Memory B cell (primary cell): ENCODE measurements at regions not wholly inside any gene's neighbourhood (a gene's known extent, or its start where the extent isn't known, plus 50 kb on each side); places are given as distances from the start of the nearest gene placed in this dataset.

Experiments used
- ATAC-seq: fragments of 150-1000 bp; cut with Tn5 transposase; 2 replicates; pipeline ENCODE4 v1.10.0; 2021; ENCODE audit warnings: low read depth, mild to moderate bottlenecking, moderate library complexity
- DNase-seq, 2 donors: peaks; one replicate each; pipeline ENCODE4 v3.0.0; 2022; ENCODE audit warnings: low spot score in 2 of 2
- H3K27ac Mint-ChIP-seq: one replicate; pipeline ENCODE4 v1.8.0; 2022; ENCODE audit warnings: mild to moderate bottlenecking, moderate library complexity, mixed read lengths
- H3K27me3 Mint-ChIP-seq: one replicate; pipeline ENCODE4 v1.8.0; 2022; ENCODE audit warnings: mixed read lengths
- H3K36me3 Mint-ChIP-seq: one replicate; pipeline ENCODE4 v1.8.0; 2022; ENCODE audit warnings: mild to moderate bottlenecking, mixed read lengths
- H3K4me1 Mint-ChIP-seq: one replicate; pipeline ENCODE4 v1.8.0; 2022; ENCODE audit warnings: mixed read lengths
- H3K4me3 Mint-ChIP-seq: one replicate; pipeline ENCODE4 v1.8.0; 2022; ENCODE audit warnings: mild to moderate bottlenecking, moderate library complexity, mixed read lengths
- H3K9me3 Mint-ChIP-seq: one replicate; pipeline ENCODE4 v1.8.0; 2022; ENCODE audit warnings: mixed read lengths

GRCh38 chr2:215812966-215813365, 200.4 kb downstream of the MREG start:
- H3K27me3 Mint-ChIP-seq = peaks cover 7% of the 10 kb centered on the region
- H3K36me3 Mint-ChIP-seq = no peaks in the 10 kb centered on the region
- no peak for ATAC-seq
- peak overlapping the region; percentile 21 for H3K4me3 Mint-ChIP-seq
- peaks cover 27% of the 10 kb centered on the region for H3K4me1 Mint-ChIP-seq
- no peak for DNase-seq
- H3K27ac Mint-ChIP-seq = no peak overlapping the region
- H3K9me3 Mint-ChIP-seq = no peaks in the 10 kb centered on the region

- no peaks in the 10 kb centered on the region for H3K9me3 Mint-ChIP-seq
- DNase-seq = peak; percentile 15 to 39
- peak overlapping the region; percentile 73 for H3K4me3 Mint-ChIP-seq
- H3K4me1 Mint-ChIP-seq = peaks cover 27% of the 10 kb centered on the region
- H3K27ac Mint-ChIP-seq = peak overlapping the region; percentile 60
- peak; percentile 91 for ATAC-seq
- H3K36me3 Mint-ChIP-seq = no peaks in the 10 kb centered on the region
- no peaks in the 10 kb centered on the region for H3K27me3 Mint-ChIP-seq
Measured at GRCh38 chr2:215811409-215812345, 201.7 kb downstream of the MREG start.

- no peaks in the 10 kb centered on the region for H3K27me3 Mint-ChIP-seq
- no peak for DNase-seq
- H3K27ac Mint-ChIP-seq = no peak overlapping the region
- H3K4me3 Mint-ChIP-seq = peak overlapping the region; percentile 73
- peaks cover 27% of the 10 kb centered on the region for H3K4me1 Mint-ChIP-seq
- ATAC-seq = no peak
- H3K9me3 Mint-ChIP-seq = no peaks in the 10 kb centered on the region
- no peaks in the 10 kb centered on the region for H3K36me3 Mint-ChIP-seq
Measured at GRCh38 chr2:215811003-215811402, 202.3 kb downstream of the MREG start.

DNA sequence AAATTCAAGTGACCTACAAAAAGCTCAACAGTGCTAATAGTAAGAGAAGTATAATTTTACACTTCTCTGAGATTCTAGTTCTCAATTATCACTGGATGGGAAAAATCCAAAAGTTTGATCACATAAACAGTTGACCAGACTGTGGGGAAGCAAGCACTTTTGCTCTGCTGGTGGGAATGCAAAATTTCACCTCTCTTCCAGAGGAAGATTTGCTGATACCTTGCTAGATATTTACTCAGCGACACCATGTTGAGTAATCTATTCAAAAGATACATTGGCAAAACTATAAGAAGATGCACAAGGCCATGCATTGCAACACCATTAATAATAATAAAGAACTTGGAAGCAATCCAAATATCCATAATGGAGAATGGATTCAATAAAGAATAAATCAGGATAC, 204.4 kb downstream of the MREG start:
- no peak for ATAC-seq
- Mint-ChIP-seq H3K9me3 (no peaks in the 10 kb centered on the region), H3K4me3 (no peak overlapping the region), H3K27me3 (peaks cover 2% of the 10 kb centered on the region), H3K4me1 (peaks cover 27% of the 10 kb centered on the region), H3K27ac (no peak overlapping the region), H3K36me3 (no peaks in the 10 kb centered on the region)
- DNase-seq = no peak

DNA sequence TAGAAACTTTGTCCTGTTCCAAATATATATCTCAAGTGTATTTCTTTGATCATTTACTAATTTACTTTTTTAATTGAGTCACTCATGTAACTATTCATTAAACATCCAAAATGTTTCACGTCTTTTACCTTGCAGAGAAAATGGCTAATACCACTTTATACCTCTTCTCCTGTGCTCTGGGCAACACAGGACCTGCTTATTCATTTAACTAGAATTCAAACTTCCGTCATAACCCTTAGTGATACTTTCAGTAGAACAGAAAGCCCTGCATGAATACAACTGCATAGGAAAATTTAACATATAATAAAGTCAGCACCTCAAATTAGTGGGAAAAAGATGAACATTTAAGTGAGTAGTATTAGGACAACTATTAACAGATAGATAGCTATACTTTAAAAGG, 205.2 kb downstream of the MREG start:
- Mint-ChIP-seq H3K4me3 (no peak overlapping the region), H3K27me3 (peaks cover 2% of the 10 kb centered on the region), H3K36me3 (no peaks in the 10 kb centered on the region), H3K9me3 (no peaks in the 10 kb centered on the region), H3K27ac (no peak overlapping the region), H3K4me1 (peaks cover 27% of the 10 kb centered on the region)
- DNase-seq = no peak
- ATAC-seq = no peak

- no peak overlapping the region for H3K4me3 Mint-ChIP-seq
- DNase-seq (no peak), ATAC-seq (no peak)
- H3K36me3 Mint-ChIP-seq = no peaks in the 10 kb centered on the region
- H3K4me1 Mint-ChIP-seq = peaks cover 3% of the 10 kb centered on the region
- H3K27ac Mint-ChIP-seq = no peak overlapping the region
- no peaks in the 10 kb centered on the region for H3K9me3 Mint-ChIP-seq
- peaks cover 2% of the 10 kb centered on the region for H3K27me3 Mint-ChIP-seq
Measured at GRCh38 chr2:215805493-215805892, 207.9 kb downstream of the MREG start.

GRCh38 chr2:215803150-215803549, 210.2 kb downstream of the MREG start:
- Mint-ChIP-seq H3K4me3 (no peak overlapping the region), H3K4me1 (no peaks in the 10 kb centered on the region), H3K36me3 (no peaks in the 10 kb centered on the region), H3K27me3 (peaks cover 5% of the 10 kb centered on the region), H3K9me3 (no peaks in the 10 kb centered on the region), H3K27ac (no peak overlapping the region)
- ATAC-seq = no peak
- no peak for DNase-seq

DNA sequence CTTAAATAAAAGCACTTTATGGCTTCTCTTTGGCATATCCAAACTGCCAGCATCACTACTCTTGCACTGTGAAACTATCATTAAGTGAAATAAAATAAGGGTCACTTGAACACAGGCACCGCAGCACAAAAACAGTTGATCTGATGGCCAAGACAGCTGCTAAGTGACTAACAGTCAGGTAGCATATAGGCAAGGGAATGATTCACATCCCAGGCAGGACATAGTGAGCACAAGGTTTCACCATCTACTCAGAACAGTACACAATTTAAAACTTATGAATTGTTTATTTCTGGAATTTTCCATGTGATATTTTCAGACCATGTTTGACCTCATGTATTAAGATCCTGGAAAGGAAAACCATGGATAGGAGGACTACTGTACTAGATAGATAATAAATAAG, 214.2 kb downstream of the MREG start:
- DNase-seq = no peak
- no peak for ATAC-seq
- no peak overlapping the region for H3K27ac Mint-ChIP-seq
- H3K9me3 Mint-ChIP-seq = no peaks in the 10 kb centered on the region
- H3K27me3 Mint-ChIP-seq = peaks cover 7% of the 10 kb centered on the region
- no peaks in the 10 kb centered on the region for H3K4me1 Mint-ChIP-seq
- H3K36me3 Mint-ChIP-seq = no peaks in the 10 kb centered on the region
- no peak overlapping the region for H3K4me3 Mint-ChIP-seq

DNA sequence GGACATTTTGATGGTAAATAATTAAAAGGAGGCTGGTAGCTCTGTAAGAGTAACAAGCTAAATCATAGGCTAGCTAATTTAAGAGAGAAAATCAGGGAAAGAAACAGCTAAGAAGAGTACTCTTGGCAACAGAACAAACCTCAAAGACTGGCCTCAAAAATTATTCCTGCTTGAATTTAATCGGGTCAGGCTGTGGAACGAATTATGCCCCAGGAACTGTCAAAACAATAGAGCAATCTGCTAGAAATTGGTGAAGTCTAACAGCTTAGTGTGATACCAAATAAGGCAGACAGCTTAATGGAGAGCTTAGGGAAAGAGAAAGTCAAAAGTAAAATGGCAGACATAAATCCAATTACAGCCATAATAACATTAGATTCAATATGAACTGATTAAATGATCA, 215.7 kb downstream of the MREG start:
- no peak for ATAC-seq
- no peaks in the 10 kb centered on the region for H3K9me3 Mint-ChIP-seq
- no peak for DNase-seq
- H3K4me3 Mint-ChIP-seq = no peak overlapping the region
- no peak overlapping the region for H3K27ac Mint-ChIP-seq
- no peaks in the 10 kb centered on the region for H3K4me1 Mint-ChIP-seq
- no peaks in the 10 kb centered on the region for H3K36me3 Mint-ChIP-seq
- H3K27me3 Mint-ChIP-seq = peaks cover 7% of the 10 kb centered on the region

GRCh38 chr2:215796140-215796855, 217.1 kb downstream of the MREG start:
- Mint-ChIP-seq H3K36me3 (no peaks in the 10 kb centered on the region), H3K27me3 (peaks cover 7% of the 10 kb centered on the region), H3K4me1 (no peaks in the 10 kb centered on the region), H3K27ac (no peak overlapping the region), H3K9me3 (no peaks in the 10 kb centered on the region), H3K4me3 (no peak overlapping the region)
- ATAC-seq (no peak), DNase-seq (no peak)

DNA sequence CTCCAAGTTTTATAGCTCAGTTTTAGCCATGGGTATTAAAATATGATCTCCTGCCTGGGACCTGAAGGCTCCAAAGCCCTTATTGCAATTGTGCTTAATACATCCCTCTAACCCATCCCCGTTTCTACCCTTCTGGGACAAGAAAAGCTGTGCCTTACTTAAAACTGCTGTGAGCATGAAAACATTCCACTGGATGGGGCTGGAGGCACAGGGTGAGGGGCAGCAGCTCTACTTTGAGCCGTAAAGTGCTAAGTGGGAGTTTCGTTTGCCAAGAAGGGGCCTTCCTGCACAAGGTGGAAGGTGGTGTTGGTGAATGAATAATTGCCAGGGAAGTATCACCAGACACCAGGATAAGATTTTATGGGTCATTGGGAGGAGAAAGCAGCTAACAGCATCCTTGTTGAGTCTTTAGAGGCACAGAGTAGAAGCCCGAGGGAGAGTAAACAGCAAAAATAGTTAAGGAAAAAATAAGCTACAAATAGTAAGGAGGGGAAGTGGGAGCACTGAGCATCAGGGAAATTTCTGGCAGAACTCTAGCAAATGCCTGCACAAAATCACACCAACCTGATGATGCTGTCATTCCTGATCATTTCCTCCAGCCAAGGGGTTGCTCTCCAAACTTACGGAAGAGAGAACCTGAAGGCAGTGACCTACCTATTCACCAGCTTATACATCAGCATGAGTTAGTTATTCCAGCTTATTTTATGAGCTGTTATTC, 218.4 kb downstream of the MREG start:
- no peaks in the 10 kb centered on the region for H3K4me1 Mint-ChIP-seq
- H3K9me3 Mint-ChIP-seq = no peaks in the 10 kb centered on the region
- DNase-seq (no peak), ATAC-seq (no peak)
- H3K27me3 Mint-ChIP-seq = peaks cover 4% of the 10 kb centered on the region
- no peak overlapping the region for H3K4me3 Mint-ChIP-seq
- H3K27ac Mint-ChIP-seq = no peak overlapping the region
- no peaks in the 10 kb centered on the region for H3K36me3 Mint-ChIP-seq

DNA sequence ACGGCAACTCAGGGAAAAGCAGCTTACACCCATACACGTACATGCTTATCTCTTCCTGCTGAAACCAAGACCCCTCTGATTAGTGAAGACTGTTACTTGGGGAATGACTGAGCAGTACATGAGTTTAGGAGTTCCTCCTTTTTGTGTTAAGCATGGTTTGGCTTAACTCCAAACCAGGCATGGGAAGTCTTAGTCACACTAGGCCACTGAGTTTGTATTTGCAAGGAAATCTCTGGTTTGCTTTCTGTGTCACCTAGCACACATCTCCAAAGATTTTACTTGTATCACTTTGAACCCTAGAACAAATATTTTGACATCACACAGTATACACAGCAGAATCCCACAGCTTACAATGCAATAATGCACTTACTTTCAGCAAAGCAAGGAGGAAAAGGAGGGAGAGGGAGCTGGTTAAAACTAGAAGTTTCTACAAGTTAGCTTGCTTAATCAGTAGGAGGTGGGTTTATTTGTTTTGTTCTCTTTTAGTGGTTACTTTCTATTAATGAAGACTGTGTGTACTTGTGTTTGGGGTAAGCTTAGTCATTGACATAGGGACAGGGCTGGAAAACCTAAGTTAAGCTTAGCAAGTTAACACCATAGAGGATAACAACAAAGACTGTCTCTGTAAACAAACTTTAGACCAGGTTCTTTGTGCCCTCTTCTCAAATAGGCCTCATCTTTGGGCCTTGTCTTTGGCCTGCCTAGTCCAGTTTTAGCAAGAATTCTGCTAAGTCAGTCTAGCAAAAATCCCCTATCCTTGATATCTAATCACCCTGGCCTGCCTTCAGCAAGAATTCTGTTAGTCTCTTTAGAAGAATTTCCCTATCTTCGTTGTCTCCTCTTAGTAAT, 219.4 kb downstream of the MREG start:
- Mint-ChIP-seq H3K4me1 (no peaks in the 10 kb centered on the region), H3K4me3 (no peak overlapping the region), H3K27ac (no peak overlapping the region), H3K9me3 (no peaks in the 10 kb centered on the region), H3K36me3 (no peaks in the 10 kb centered on the region), H3K27me3 (peaks cover 4% of the 10 kb centered on the region)
- no peak for ATAC-seq
- no peak for DNase-seq

DNA sequence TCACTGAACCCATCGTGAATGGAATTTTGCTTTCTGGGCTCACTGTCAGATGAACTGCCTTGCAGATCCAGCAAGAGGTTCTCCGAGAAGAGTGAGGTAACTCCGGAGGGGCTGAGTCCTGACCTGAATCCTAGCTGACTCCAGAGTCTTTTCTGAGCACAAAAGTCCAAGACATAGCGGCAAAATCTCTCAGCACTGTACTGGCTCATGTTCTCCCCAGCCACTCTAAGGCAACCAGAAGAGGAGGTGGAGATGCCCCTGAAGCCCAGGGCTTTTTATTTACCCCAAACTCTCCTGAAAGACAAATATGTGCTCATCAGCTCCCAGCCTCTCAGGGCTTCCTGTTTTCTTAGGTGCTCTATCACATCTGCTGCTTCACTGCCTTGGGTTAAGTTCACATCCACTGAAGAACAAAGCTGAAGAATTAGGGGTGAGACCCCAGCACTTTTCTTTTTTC, 221.8 kb downstream of the MREG start:
- Mint-ChIP-seq H3K36me3 (no peaks in the 10 kb centered on the region), H3K27me3 (peaks cover 2% of the 10 kb centered on the region), H3K27ac (no peak overlapping the region), H3K4me3 (no peak overlapping the region), H3K4me1 (no peaks in the 10 kb centered on the region), H3K9me3 (no peaks in the 10 kb centered on the region)
- ATAC-seq = no peak
- no peak for DNase-seq
